ENCODE measurements at regions not wholly inside any gene's neighbourhood (a gene's known extent, or its start where the extent isn't known, plus 50 kb on each side); places are given as distances from the start of the nearest gene placed in this dataset.

GRCh38 chr14:54052696-54053385, 96.2 kb upstream of the BMP4 start:
- H3K4me1 ChIP-seq (ENCODE audit: insufficient read depth, low read length) = no peaks in the 10 kb centered on the region
- H3K9me3 ChIP-seq (ENCODE audit: low read length) = no peaks in the 10 kb centered on the region
- H3K27me3 ChIP-seq (ENCODE audit: insufficient read depth, low read length) = no peaks in the 10 kb centered on the region
- H3K36me3 ChIP-seq (ENCODE audit: insufficient read depth, low read length) = no peaks in the 10 kb centered on the region
- no peak overlapping the region for H3K4me3 ChIP-seq (ENCODE audit: low read length)
- no peak overlapping the region for H2AFZ ChIP-seq (ENCODE audit: low read depth, low read length)

GRCh38 chr14:54053386-54053745, 96.7 kb upstream of the BMP4 start:
- Histone ChIP-seq H3K4me3 (ENCODE audit: low read length) (no peak overlapping the region), H3K36me3 (ENCODE audit: insufficient read depth, low read length) (no peaks in the 10 kb centered on the region), H3K9me3 (ENCODE audit: low read length) (no peaks in the 10 kb centered on the region), H3K27me3 (ENCODE audit: insufficient read depth, low read length) (no peaks in the 10 kb centered on the region), H2AFZ (ENCODE audit: low read depth, low read length) (no peak overlapping the region), H3K4me1 (ENCODE audit: insufficient read depth, low read length) (no peaks in the 10 kb centered on the region)

DNA sequence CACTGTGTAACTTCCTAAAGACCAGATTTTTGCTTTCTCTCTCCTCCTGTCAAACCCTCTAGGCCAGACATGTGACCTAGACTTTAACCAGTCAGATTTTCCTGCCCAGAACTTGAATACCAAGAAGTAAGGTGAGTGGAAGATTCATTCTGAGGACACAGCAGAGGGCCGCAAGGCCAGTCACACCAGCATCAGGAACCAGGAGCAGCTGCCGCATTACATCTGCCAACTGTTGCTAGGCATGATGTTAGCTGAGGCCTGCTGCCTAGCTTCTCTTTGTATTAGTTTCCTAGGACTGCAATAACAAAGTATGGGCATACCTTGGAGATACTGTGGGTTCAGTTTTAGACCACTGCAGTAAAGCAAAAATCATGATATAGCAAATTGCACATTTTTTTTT, 101.9 kb upstream of the BMP4 start:
- Histone ChIP-seq H3K27me3 (ENCODE audit: insufficient read depth, low read length) (no peaks in the 10 kb centered on the region), H2AFZ (ENCODE audit: low read depth, low read length) (no peak overlapping the region), H3K9me3 (ENCODE audit: low read length) (no peaks in the 10 kb centered on the region), H3K4me3 (ENCODE audit: low read length) (no peak overlapping the region), H3K4me1 (ENCODE audit: insufficient read depth, low read length) (no peaks in the 10 kb centered on the region), H3K36me3 (ENCODE audit: insufficient read depth, low read length) (no peaks in the 10 kb centered on the region)

GRCh38 chr14:54083549-54084239, 127.1 kb upstream of the BMP4 start:
- H3K36me3 ChIP-seq (ENCODE audit: insufficient read depth, low read length) = no peaks in the 10 kb centered on the region
- no peak overlapping the region for H3K4me3 ChIP-seq (ENCODE audit: low read length)
- H3K27me3 ChIP-seq (ENCODE audit: insufficient read depth, low read length) = no peaks in the 10 kb centered on the region
- no peak overlapping the region for H2AFZ ChIP-seq (ENCODE audit: low read depth, low read length)
- H3K9me3 ChIP-seq (ENCODE audit: low read length) = no peaks in the 10 kb centered on the region
- H3K4me1 ChIP-seq (ENCODE audit: insufficient read depth, low read length) = no peaks in the 10 kb centered on the region

GRCh38 chr14:54085232-54085761, 128.7 kb upstream of the BMP4 start:
- no peak overlapping the region for H2AFZ ChIP-seq (ENCODE audit: low read depth, low read length)
- no peaks in the 10 kb centered on the region for H3K9me3 ChIP-seq (ENCODE audit: low read length)
- no peaks in the 10 kb centered on the region for H3K27me3 ChIP-seq (ENCODE audit: insufficient read depth, low read length)
- H3K4me1 ChIP-seq (ENCODE audit: insufficient read depth, low read length) = no peaks in the 10 kb centered on the region
- no peak overlapping the region for H3K4me3 ChIP-seq (ENCODE audit: low read length)
- no peaks in the 10 kb centered on the region for H3K36me3 ChIP-seq (ENCODE audit: insufficient read depth, low read length)

GRCh38 chr14:54085841-54086240, 129.2 kb upstream of the BMP4 start:
- H3K36me3 ChIP-seq (ENCODE audit: insufficient read depth, low read length) = no peaks in the 10 kb centered on the region
- no peaks in the 10 kb centered on the region for H3K27me3 ChIP-seq (ENCODE audit: insufficient read depth, low read length)
- no peaks in the 10 kb centered on the region for H3K9me3 ChIP-seq (ENCODE audit: low read length)
- H3K4me3 ChIP-seq (ENCODE audit: low read length) = no peak overlapping the region
- no peaks in the 10 kb centered on the region for H3K4me1 ChIP-seq (ENCODE audit: insufficient read depth, low read length)
- H2AFZ ChIP-seq (ENCODE audit: low read depth, low read length) = no peak overlapping the region

- no peak overlapping the region for H3K4me3 ChIP-seq (ENCODE audit: low read length)
- no peak overlapping the region for H2AFZ ChIP-seq (ENCODE audit: low read depth, low read length)
- H3K9me3 ChIP-seq (ENCODE audit: low read length) = no peaks in the 10 kb centered on the region
- H3K27me3 ChIP-seq (ENCODE audit: insufficient read depth, low read length) = no peaks in the 10 kb centered on the region
- H3K4me1 ChIP-seq (ENCODE audit: insufficient read depth, low read length) = no peaks in the 10 kb centered on the region
- H3K36me3 ChIP-seq (ENCODE audit: insufficient read depth, low read length) = no peaks in the 10 kb centered on the region
Measured at GRCh38 chr14:54086767-54087166, 130.1 kb upstream of the BMP4 start.

- Histone ChIP-seq H2AFZ (ENCODE audit: low read depth, low read length) (no peak overlapping the region), H3K27me3 (ENCODE audit: insufficient read depth, low read length) (no peaks in the 10 kb centered on the region), H3K36me3 (ENCODE audit: insufficient read depth, low read length) (no peaks in the 10 kb centered on the region), H3K4me1 (ENCODE audit: insufficient read depth, low read length) (no peaks in the 10 kb centered on the region), H3K9me3 (ENCODE audit: low read length) (no peaks in the 10 kb centered on the region), H3K4me3 (ENCODE audit: low read length) (no peak overlapping the region)
Measured at GRCh38 chr14:54087376-54087775, 130.8 kb upstream of the BMP4 start.

GRCh38 chr14:54088271-54088670, 131.6 kb upstream of the BMP4 start:
- no peak overlapping the region for H2AFZ ChIP-seq (ENCODE audit: low read depth, low read length)
- H3K4me1 ChIP-seq (ENCODE audit: insufficient read depth, low read length) = no peaks in the 10 kb centered on the region
- no peak overlapping the region for H3K4me3 ChIP-seq (ENCODE audit: low read length)
- no peaks in the 10 kb centered on the region for H3K36me3 ChIP-seq (ENCODE audit: insufficient read depth, low read length)
- no peaks in the 10 kb centered on the region for H3K27me3 ChIP-seq (ENCODE audit: insufficient read depth, low read length)
- no peaks in the 10 kb centered on the region for H3K9me3 ChIP-seq (ENCODE audit: low read length)

- Histone ChIP-seq H3K9me3 (ENCODE audit: low read length) (no peaks in the 10 kb centered on the region), H3K36me3 (ENCODE audit: insufficient read depth, low read length) (no peaks in the 10 kb centered on the region), H3K4me3 (ENCODE audit: low read length) (no peak overlapping the region), H2AFZ (ENCODE audit: low read depth, low read length) (no peak overlapping the region), H3K4me1 (ENCODE audit: insufficient read depth, low read length) (no peaks in the 10 kb centered on the region), H3K27me3 (ENCODE audit: insufficient read depth, low read length) (no peaks in the 10 kb centered on the region)
Measured at GRCh38 chr14:54090274-54090673, 133.6 kb upstream of the BMP4 start.

GRCh38 chr14:54094765-54095164, 138.1 kb upstream of the BMP4 start:
- H3K9me3 ChIP-seq (ENCODE audit: low read length) = no peaks in the 10 kb centered on the region
- no peaks in the 10 kb centered on the region for H3K36me3 ChIP-seq (ENCODE audit: insufficient read depth, low read length)
- H3K4me3 ChIP-seq (ENCODE audit: low read length) = no peak overlapping the region
- no peak overlapping the region for H2AFZ ChIP-seq (ENCODE audit: low read depth, low read length)
- no peaks in the 10 kb centered on the region for H3K27me3 ChIP-seq (ENCODE audit: insufficient read depth, low read length)
- no peaks in the 10 kb centered on the region for H3K4me1 ChIP-seq (ENCODE audit: insufficient read depth, low read length)

DNA sequence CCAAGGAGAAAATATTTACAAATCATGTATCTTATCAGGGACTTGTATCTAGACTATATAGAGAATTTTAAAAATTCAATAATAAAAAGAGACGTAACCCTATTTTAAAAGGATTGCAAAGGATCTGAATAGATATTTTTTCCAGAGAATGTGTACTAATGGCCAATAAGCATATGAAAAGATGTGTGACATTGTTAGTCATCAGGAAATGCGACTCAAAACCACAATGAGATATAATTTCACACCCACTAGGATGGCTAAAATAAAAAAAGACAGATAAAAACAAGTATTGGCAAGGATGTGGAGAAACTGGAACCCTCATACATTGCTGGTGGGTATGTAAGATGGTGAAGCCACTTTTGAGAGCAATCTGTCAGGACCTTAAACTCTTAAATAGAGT, 141.9 kb upstream of the BMP4 start:
- H3K9me3 ChIP-seq (ENCODE audit: low read length) = no peaks in the 10 kb centered on the region
- no peak overlapping the region for H2AFZ ChIP-seq (ENCODE audit: low read depth, low read length)

DNA sequence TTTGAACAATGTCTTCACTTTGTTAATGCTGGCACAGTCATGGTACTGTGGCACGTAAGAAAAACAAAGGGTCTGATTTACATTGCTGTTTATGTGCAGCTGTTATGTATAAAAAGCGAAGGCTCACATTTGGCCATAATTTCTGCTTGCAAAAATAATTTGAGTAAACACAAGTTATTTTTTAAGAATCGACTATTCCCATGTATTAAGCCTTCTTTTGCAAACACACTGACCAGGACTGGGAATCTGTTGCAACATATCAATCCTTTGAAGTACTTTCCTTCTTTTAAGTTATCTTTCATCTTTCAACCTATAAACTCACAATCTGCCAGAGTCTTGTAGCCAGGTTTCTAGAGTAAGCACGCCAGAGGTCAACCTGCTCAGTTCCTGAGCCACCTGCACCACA, 145.4 kb upstream of the BMP4 start:
- Histone ChIP-seq H3K4me1 (ENCODE audit: insufficient read depth, low read length) (no peaks in the 10 kb centered on the region), H3K27me3 (ENCODE audit: insufficient read depth, low read length) (peaks cover 5% of the 10 kb centered on the region), H2AFZ (ENCODE audit: low read depth, low read length) (no peak overlapping the region), H3K9me3 (ENCODE audit: low read length) (no peaks in the 10 kb centered on the region), H3K36me3 (ENCODE audit: insufficient read depth, low read length) (no peaks in the 10 kb centered on the region), H3K4me3 (ENCODE audit: low read length) (no peak overlapping the region)

More for the DNA sequence above, 141.9 kb upstream of the BMP4 start:
- H3K4me3 ChIP-seq (ENCODE audit: low read length) = no peak overlapping the region
- H3K36me3 ChIP-seq (ENCODE audit: insufficient read depth, low read length) = no peaks in the 10 kb centered on the region
- no peaks in the 10 kb centered on the region for H3K4me1 ChIP-seq (ENCODE audit: insufficient read depth, low read length)
- H3K27me3 ChIP-seq (ENCODE audit: insufficient read depth, low read length) = no peaks in the 10 kb centered on the region

All from neuron (in vitro differentiated cells).